OCI-LY1 (cell line): ENCODE measurements at regions not wholly inside any gene's neighbourhood (a gene's known extent, or its start where the extent isn't known, plus 50 kb on each side); places are given as distances from the start of the nearest gene placed in this dataset.

Experiments used
- H2AFZ ChIP-seq: fragments of 200-600 bp; sonication (generic), shearing (Covaris generic); 2 replicates; pipeline ENCODE4 v1.6.0; 2014; ENCODE audit warnings: antibody characterized with exemption, mild to moderate bottlenecking, low read length
- H3F3A ChIP-seq: fragments of 200-600 bp; sonication (generic), shearing (Covaris generic); 2 replicates; pipeline ENCODE4 v1.6.0; 2014; ENCODE audit warnings: mild to moderate bottlenecking, antibody characterized with exemption, low read length, moderate library complexity; ENCODE audit not compliant: insufficient read depth
- H3K27ac ChIP-seq: fragments of 200-600 bp; sonication (generic); 2 replicates; pipeline ENCODE4 v1.5.1; 2014; ENCODE audit warnings: low read length, mixed run types, mild to moderate bottlenecking, low read depth; ENCODE audit not compliant: poor library complexity, severe bottlenecking
- H3K27me3 ChIP-seq: fragments of 200-600 bp; sonication (generic); 2 replicates; pipeline ENCODE4 v1.6.0; 2014; ENCODE audit warnings: antibody characterized with exemption, mild to moderate bottlenecking, low read length, moderate library complexity; ENCODE audit not compliant: insufficient read depth
- H3K36me3 ChIP-seq: fragments of 200-600 bp; sonication (generic); 2 replicates; pipeline ENCODE4 v1.6.1; 2014; ENCODE audit warnings: mild to moderate bottlenecking, antibody characterized with exemption, low read length, moderate library complexity, mixed read lengths; ENCODE audit not compliant: insufficient read depth
- H3K4me1 ChIP-seq: fragments of 200-600 bp; sonication (generic); 2 replicates; pipeline ENCODE4 v1.5.1; 2014; ENCODE audit warnings: mild to moderate bottlenecking, low read length, moderate library complexity; ENCODE audit not compliant: insufficient read depth, severe bottlenecking
- H3K4me2 ChIP-seq: fragments of 200-600 bp; sonication (generic), shearing (Covaris generic); 2 replicates; pipeline ENCODE4 v1.6.1; 2014; ENCODE audit warnings: low read length
- H3K4me3 ChIP-seq: fragments of 200-600 bp; sonication (generic); 2 replicates; pipeline ENCODE4 v1.5.1; 2014; ENCODE audit warnings: low read length, low read depth, mild to moderate bottlenecking, mixed read lengths; ENCODE audit not compliant: poor library complexity, severe bottlenecking
- H3K79me2 ChIP-seq: fragments of 200-600 bp; shearing (Covaris generic); 2 replicates; pipeline ENCODE4 v1.6.1; 2016; ENCODE audit warnings: mixed run types, low read length, mixed read lengths; ENCODE audit not compliant: insufficient read depth
- H3K9ac ChIP-seq: fragments of 200-600 bp; sonication (generic), shearing (Covaris generic); 2 replicates; pipeline ENCODE4 v1.6.1; 2014; ENCODE audit warnings: mild to moderate bottlenecking, low read length, mixed read lengths
- H3K9me2 ChIP-seq: fragments of 200-600 bp; sonication (generic), shearing (Covaris generic); 2 replicates; pipeline ENCODE4 v1.6.1; 2014; ENCODE audit warnings: low read depth, mild to moderate bottlenecking, low read length, mixed read lengths
- H3K9me3 ChIP-seq: fragments of 200-600 bp; shearing (Covaris generic); 2 replicates; pipeline ENCODE4 v1.6.1; 2014; ENCODE audit warnings: low read length, mixed read lengths
- H4K20me1 ChIP-seq: fragments of 200-600 bp; sonication (generic), shearing (Covaris generic); 2 replicates; pipeline ENCODE4 v1.6.0; 2016; ENCODE audit warnings: mild to moderate bottlenecking, low read length; ENCODE audit not compliant: insufficient read depth
- EZH2 ChIP-seq: fragments of 200-600 bp; sonication (generic), shearing (Covaris generic); IDR thresholded peaks from 2 replicates; pipeline ENCODE4 v1.8.0; 2017; ENCODE audit warnings: borderline replicate concordance, mixed run types, mild to moderate bottlenecking, antibody characterized with exemption, low read length, moderate library complexity, mixed read lengths
- TF ChIP-seq, protein P1 (sequence below): fragments of 200-600 bp; sonication (generic), shearing (Covaris generic); IDR thresholded peaks from 2 replicates; pipeline ENCODE4 v1.5.1; 2017; ENCODE audit warnings: mild to moderate bottlenecking, antibody characterized with exemption, low read length, moderate library complexity, mixed read lengths

DNA sequence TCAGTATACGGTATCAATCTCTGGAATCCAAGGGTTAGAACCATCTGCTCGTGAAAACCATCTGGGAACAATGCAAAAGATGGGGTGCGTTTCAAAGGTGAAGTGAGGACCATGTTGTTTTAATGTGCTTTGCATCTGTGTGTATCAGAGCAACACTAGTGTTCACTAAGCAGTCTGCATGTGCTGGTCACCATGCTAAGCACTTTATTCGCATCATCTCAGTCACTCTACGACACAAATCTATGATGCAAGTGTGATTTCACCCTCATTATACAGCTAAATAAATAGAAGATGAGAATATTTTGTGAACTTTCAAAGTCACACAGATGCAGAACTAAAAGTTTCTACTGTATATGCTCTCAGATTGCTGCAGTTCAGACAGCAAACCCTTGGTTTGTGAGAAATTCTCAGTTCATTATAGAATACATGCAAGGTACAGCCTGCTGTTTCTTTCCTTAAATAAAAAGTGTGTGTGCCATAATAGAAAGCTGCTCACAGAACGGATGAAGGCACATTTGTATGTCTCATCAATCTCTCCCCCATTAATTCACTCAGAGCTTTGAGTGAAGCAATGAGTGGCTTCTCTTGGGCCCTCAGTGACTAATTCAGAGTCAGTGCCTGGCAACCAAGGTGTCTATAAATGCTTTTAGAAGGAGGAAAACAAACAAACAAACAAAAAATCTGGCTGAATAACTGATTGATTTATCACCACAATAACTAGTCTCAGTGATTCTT, 652.8 kb upstream of the SOX11 start:
- H4K20me1 ChIP-seq, result no peaks in the 10 kb centered on the region
- no peak overlapping the region for H3K9ac ChIP-seq
- H3K27ac ChIP-seq, result no peak overlapping the region
- no peaks in the 10 kb centered on the region for H3K9me3 ChIP-seq
- H3F3A ChIP-seq, result no peaks in the 10 kb centered on the region
- H3K79me2 ChIP-seq, result no peaks in the 10 kb centered on the region
- no peaks in the 10 kb centered on the region for H3K4me1 ChIP-seq
- TF ChIP-seq, protein P1, sequence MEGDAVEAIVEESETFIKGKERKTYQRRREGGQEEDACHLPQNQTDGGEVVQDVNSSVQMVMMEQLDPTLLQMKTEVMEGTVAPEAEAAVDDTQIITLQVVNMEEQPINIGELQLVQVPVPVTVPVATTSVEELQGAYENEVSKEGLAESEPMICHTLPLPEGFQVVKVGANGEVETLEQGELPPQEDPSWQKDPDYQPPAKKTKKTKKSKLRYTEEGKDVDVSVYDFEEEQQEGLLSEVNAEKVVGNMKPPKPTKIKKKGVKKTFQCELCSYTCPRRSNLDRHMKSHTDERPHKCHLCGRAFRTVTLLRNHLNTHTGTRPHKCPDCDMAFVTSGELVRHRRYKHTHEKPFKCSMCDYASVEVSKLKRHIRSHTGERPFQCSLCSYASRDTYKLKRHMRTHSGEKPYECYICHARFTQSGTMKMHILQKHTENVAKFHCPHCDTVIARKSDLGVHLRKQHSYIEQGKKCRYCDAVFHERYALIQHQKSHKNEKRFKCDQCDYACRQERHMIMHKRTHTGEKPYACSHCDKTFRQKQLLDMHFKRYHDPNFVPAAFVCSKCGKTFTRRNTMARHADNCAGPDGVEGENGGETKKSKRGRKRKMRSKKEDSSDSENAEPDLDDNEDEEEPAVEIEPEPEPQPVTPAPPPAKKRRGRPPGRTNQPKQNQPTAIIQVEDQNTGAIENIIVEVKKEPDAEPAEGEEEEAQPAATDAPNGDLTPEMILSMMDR, result no peak
- TF ChIP-seq EZH2, result no peak
- no peak overlapping the region for H3K4me3 ChIP-seq
- no peaks in the 10 kb centered on the region for H3K27me3 ChIP-seq
- H3K36me3 ChIP-seq, result no peaks in the 10 kb centered on the region
- H3K4me2 ChIP-seq, result no peak overlapping the region
- no peak overlapping the region for H2AFZ ChIP-seq
- H3K9me2 ChIP-seq, result no peaks in the 10 kb centered on the region

DNA sequence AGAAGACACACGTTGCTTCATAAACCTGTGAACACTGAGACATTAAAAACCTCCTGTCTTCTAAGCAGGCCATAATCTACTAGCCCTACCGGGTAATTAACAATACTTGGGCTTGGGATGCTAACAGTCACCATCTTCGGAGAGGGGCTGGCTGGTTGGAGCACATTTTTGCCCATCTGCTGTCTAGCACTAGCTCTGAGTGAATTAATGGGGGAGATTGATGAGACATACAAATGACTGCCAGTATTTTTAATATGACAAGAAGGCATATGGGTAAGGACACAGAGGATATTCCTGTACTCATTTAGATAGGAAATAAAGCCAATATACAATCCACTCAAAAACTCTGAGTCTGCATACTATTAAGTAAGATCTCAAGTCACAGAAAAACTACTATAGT, 651.6 kb upstream of the SOX11 start:
- H3K4me1 ChIP-seq, result no peaks in the 10 kb centered on the region
- TF ChIP-seq, protein P1, result no peak
- no peak for TF ChIP-seq EZH2
- H3K79me2 ChIP-seq, result no peaks in the 10 kb centered on the region
- no peak overlapping the region for H3K4me2 ChIP-seq
- H3F3A ChIP-seq, result no peaks in the 10 kb centered on the region
- H3K9ac ChIP-seq, result no peak overlapping the region
- no peaks in the 10 kb centered on the region for H3K9me3 ChIP-seq
- H4K20me1 ChIP-seq, result no peaks in the 10 kb centered on the region
- H3K27ac ChIP-seq, result no peak overlapping the region
- no peak overlapping the region for H3K4me3 ChIP-seq
- H3K36me3 ChIP-seq, result no peaks in the 10 kb centered on the region
- H2AFZ ChIP-seq, result no peak overlapping the region
- no peaks in the 10 kb centered on the region for H3K9me2 ChIP-seq
- no peaks in the 10 kb centered on the region for H3K27me3 ChIP-seq

DNA sequence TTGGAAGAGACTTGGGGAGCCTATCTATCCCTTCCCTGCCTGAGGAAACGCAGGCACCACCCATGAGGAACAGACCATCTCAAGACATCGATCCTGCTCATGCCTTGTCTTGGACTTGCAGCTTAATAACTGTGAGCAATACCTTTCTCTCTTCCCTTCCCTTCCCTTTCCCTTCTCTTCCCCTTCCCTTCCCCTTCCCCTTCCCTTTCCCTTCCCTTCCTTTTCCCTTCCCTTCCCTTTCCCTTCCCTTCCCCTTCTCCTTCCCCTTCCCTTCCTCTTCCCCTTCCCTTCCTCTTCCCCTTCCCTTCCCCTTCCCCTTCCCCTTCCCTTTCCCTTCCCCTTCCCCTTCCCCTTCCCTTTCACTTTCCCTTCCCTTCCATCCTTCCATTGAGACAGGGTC, 650.7 kb upstream of the SOX11 start:
- Histone ChIP-seq H2AFZ (no peak overlapping the region), H3F3A (no peaks in the 10 kb centered on the region), H3K9me3 (no peaks in the 10 kb centered on the region), H4K20me1 (no peaks in the 10 kb centered on the region), H3K4me2 (no peak overlapping the region), H3K36me3 (no peaks in the 10 kb centered on the region), H3K9ac (no peak overlapping the region), H3K27ac (no peak overlapping the region), H3K27me3 (no peaks in the 10 kb centered on the region), H3K79me2 (no peaks in the 10 kb centered on the region), H3K4me1 (no peaks in the 10 kb centered on the region), H3K9me2 (no peaks in the 10 kb centered on the region), H3K4me3 (no peak overlapping the region)
- TF ChIP-seq, protein P1, result no peak
- TF ChIP-seq EZH2, result no peak
